Central memory CD4-positive, alpha-beta T cell (primary cell): ENCODE measurements at regions not wholly inside any gene's neighbourhood (a gene's known extent, or its start where the extent isn't known, plus 50 kb on each side); places are given as distances from the start of the nearest gene placed in this dataset.
"Not testable (repeated sequence)": the region's sequence is repeated elsewhere in the genome, so short reads cannot be mapped to it uniquely, and the experiment has no call there.

Experiments
- DNase-seq: peaks from one replicate; pipeline ENCODE4 v3.0.0; 2022

- no peak for DNase-seq
These were observed 287.6 kb downstream of the MYCN start for GRCh38 chr2:16227811-16228462.

- no peak for DNase-seq
These were observed 286.8 kb downstream of the MYCN start for GRCh38 chr2:16226943-16227664.

GRCh38 chr2:16226381-16226780, 286.0 kb downstream of the MYCN start:
- DNase-seq: no peak

DNA sequence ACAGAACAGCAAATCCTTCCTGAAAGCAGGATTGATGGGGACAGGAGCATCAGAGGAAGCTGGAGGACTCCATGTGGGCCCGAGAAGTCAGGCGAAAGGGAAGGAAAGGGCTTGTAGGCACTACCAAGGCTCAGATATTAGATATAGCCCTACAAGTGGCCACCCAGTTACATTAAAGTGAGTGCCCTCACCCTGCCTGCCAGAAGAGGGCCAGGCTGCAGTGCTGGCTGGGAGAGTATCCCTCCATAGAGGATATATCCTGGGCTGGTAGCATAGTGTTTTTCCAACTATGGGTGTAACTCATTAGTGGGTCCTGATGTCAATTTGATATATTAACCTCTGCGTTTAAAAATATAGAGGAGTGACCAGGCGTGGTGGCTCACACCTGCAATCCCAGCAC, 285.2 kb downstream of the MYCN start:
- DNase-seq: no peak

DNA sequence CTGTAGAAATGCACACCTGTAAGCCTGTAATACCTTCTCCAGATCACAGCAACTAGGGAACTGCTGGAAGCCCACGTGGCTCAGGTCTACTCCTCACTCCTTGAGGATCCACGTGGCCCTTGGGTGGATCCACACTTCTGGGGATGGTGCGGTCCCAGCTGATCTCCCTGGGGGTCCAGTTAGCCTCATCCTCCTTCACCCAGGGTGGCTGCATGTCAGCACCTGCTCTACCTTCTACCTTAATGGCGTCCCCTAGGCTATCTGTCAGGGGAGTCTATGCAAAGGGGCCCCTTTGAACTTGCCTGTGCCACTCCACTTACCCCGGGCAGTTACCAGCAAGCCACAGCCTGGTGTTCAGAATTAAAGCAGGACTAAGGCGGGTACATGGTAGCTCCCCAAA, 284.7 kb downstream of the MYCN start:
- no peak for DNase-seq

DNA sequence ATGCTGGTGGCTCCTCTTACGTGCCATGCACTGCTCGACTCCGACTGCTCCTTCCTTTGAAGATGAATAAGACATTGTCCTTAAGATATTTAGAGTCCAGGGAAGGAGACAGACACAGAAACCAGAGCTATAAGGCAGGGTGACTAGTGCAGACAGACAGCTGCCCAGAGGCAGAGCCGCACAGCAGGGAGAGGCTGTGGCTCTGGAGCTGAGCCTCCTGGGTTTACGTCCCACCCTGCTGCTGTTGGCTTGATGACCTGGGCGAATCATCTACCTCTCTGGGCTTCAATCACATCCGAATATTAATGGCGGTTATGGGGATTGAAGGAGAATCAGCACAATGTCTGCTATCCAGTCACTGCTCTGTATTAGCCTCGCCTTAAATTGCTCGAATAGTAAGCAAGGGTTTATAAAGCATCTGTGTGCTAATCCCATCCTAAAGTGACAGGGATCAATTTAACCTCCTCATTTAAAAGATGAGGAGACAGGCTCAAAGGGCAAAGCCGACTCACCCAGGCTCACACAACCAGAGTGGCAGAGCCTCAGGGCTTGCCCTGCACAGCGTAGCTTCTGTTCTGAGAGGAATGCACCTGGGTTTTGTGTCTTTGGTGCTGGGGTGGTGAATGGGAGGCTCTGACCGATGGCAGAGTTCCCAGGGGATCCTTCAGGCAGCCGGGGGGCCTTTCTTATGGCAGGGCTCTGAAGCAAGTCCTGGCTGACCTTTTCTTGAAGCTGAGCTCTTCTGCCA, 284.1 kb downstream of the MYCN start:
- DNase-seq: no peak

DNA sequence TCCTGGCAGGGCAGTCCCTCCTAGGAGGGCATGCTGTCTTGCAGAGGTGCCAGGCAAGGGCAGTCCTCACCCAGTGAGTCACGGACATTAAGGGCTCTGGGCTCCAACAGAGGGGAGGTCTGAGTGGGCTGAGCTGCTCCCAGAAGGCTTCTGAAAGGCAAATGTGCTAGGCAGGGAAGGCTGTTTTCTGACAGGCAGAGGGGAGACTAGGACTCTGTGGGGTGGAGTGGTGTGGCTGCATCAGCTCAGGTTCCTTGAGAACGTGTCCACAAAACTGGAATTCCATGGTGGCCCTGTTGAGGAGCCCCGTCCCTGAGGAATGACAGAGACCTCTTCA, 283.5 kb downstream of the MYCN start:
- DNase-seq: no peak

DNA sequence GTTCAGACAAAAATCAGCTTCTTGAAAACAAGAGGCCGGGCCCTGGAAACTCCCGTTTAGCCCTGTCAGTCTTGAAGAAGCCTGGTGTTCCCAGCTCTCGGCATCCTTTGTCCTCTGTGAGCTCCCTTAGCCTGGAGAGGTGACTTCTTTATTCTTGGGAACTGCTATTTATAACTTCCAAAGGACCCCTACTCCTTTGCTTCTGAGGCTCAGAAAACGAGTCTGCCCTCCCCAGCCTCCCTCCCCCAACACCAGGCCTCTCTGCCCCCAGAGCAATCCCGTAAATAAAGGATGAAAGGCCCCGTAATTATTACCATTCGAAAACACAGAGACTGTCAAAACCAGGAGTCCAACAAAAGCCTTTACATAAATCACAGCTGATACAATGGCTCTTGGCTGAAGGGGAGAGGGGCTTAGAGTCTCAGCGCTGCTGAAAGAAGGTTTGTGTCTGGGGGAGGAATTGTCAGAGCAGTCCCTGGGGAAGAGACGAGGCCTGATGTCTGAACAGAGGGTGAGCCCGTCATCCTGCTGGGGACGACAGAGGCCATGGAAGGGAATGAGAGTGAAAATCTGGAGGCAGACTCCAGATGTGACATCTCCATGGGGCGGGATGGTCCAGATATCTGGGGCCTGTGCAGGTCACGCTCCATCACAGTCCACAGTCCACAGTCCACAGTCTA, 283.0 kb downstream of the MYCN start:
- DNase-seq: no peak

- DNase-seq: no peak
These were observed 282.0 kb downstream of the MYCN start for GRCh38 chr2:16222326-16222725.

- DNase-seq: no peak
These were observed 281.2 kb downstream of the MYCN start for GRCh38 chr2:16221461-16222010.

DNA sequence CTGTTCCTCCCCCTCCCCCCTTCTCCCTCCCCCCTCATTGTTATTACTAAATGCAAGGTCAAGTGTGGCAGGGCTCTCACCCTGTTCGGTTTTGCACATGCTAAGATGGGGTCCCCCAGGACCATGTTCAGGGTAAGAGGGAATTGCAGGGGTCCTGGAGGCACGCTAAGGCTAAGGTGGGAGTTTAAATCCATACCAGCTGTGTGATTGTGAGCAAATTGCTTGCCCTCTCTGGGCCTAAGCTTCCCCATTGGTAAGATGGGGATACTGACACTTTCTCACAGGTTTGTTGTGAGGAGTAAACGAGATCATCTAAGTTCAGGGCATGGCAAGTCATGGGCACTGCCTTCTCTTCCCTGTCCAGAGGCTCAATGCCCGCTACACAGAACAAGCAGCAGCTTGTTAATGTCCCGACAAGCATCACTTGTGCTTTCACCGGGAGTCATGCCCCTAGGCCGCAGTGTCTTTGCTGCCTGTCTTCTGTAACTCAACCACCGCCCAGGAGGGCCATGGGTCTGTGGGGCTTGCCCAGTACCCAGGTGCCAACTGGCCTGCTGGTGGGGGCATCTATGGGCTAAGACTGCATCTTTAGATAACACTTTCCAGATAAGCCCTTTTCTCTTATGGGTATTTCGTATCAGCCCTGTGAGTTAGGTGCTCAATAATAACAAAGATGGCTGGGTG, 279.1 kb downstream of the MYCN start:
- no peak for DNase-seq

DNA sequence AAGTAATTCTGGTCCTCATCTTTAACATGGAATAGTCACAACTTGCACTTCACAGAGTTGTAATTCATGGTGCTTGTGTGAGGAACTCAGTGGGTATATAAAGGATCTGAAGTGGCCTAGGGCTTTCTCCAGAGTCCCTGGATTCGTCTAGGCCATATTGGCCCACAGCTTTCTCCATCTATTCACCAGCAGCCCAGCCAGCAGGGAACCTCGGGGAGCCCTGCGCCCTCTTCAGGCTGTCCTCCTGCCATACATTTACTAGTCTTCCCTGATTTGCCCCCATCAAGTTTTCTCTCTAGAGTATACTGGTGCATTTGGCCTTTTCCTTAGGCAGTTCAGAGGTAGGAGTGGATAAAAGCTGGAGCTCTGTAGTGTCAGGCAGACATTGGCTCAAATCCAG, 278.3 kb downstream of the MYCN start:
- no peak for DNase-seq

GRCh38 chr2:16218161-16218560, 277.8 kb downstream of the MYCN start:
- DNase-seq: no peak

DNA sequence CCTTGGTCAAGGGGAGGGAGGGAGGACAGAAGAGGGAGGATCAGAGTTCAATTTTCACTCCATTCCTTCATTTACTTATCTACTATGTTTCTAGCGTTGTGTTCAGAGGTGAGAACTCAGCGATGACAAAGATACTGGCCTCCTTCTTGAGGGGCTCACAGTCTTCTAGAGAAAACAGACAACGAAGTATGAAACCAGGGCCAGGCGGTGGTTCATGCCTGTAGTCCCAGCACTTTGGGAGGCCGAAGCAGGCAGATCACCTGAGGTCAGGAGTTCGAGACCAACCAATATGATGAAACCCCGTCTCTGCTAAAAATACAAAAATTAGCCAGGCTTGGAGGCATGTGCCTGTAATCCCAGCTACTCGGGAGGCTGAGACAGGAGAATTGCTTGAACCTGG, 277.4 kb downstream of the MYCN start:
- not testable (repeated sequence) for DNase-seq

DNA sequence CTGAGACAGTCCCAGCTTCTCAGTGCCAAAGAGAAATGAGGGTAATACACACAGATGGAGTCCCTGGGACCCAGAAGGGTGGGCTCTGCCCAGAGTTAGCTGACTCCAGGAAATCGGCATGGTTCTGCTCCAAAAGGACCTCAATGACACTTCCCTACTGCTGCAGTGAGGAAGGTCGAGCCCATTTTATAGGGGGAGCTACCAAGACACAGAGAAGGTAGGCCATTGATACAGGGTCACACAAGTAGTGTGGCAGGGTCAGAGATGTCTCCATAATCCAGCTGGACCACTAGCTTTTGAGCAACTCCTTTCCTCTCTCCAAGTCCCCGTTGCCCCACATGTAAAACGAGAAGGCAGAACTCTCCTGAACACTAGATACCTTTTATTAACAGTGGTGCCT, 276.9 kb downstream of the MYCN start:
- no peak for DNase-seq

DNA sequence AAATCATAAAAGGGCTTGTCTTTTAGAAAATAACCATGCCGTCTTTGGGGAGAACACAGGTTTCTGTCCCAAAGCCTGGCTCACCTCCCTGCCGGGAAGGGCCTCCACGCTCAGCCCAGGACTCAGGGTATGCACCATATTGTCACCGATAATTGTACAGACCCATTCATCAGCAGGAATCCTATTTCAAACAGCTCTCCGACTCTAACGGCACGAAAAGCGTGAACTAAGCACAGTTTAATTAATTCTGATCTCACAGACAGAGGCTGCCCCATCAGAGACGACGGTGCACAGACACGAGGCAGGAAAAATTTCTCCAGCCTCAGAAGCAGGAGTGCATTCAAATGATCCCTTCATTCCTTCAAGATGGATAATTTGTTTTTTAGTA, 276.2 kb downstream of the MYCN start:
- no peak for DNase-seq

- no peak for DNase-seq
These were observed 275.7 kb downstream of the MYCN start for GRCh38 chr2:16215902-16216557.

DNA sequence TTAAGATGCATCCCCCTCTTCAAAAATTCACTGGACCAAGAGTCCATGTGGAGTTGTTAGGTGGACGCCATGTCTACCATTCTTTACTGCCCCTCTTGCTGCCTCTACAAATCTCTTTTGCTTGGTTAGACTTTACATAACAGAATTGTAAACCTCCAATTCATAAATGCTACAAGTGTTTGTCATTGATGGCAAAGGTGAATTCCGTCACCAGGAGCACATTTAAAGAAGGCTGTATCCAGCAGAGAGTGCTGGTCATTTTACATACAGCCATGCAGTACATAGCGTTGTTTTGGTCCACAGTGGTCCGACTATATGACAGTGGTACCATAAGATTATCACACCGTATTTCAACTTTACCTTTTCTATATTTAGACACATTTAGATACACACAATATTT, 274.5 kb downstream of the MYCN start:
- DNase-seq: no peak

GRCh38 chr2:16214391-16214790, 274.0 kb downstream of the MYCN start:
- no peak for DNase-seq

DNA sequence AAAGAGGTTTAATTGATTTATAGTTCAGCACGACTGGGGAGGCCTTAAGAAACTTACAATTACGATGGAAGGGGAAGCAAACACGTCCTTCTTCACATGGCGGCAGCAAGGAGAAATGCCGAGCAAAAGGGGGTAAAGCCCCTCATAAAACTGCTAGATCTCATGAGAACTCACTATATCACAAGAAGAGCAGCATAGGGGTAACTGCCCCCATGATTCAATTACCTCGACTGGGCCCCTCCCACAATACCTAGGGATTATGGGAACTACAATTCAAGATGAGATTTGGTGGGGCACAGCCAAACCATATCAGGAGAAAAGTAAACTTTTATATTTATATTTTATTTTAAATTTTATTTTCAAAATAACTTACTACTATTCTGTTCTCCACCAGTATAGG, 272.0 kb downstream of the MYCN start:
- DNase-seq: no peak

DNA sequence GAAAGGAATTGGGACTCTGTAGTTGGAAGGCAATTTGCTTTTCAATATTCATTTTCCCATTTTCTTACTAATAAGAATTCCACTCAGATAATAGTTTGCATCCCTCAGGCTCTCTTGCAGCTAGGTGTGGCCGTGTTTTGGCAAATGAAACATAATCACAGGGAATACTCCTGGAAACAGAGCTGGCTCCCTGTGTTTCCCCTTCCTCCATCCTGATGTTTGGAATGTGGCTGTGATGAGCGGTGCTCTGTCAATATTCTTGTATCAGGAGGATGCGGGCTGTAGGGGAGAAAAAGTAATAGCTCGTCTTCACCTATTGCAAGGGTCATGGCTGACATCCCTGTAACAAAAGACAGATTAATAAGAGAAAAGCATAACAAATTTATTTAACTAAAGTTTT, 271.0 kb downstream of the MYCN start:
- DNase-seq: no peak

DNA sequence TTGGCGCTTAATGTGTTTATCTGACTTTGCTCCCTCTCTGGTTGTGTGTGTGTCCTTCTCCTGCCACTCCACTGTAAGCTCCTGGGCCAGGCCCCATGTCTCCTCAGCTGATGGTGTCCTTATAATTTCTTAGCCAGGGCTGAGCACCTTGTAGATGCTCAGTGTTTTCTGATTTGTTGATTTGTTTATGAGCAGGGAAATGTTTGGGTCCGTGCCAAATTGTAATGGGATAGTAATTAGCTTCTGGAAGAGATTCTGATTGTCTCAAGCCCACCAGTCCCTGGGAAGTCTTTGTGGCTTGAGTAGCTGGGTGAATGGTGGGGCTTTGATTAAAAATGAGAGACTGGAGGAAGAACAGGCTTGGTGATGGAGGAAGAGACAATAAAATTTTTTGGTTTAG, 270.5 kb downstream of the MYCN start:
- DNase-seq: no peak
